Small intestine (tissue), 7 donors: ENCODE measurements at regions not wholly inside any gene's neighbourhood (a gene's known extent, or its start where the extent isn't known, plus 50 kb on each side); places are given as distances from the start of the nearest gene placed in this dataset.

Source experiments
- DNase-seq, 2 donors: peaks; one replicate each; pipeline versions ENCODE4 v3.0.0 to v3.0.0-alpha.2; 2013
- FAIRE-seq: peaks from 2 replicates; lab custom pipeline; 2012; peaks lifted over from hg19 to GRCh38; lab: Jason Lieb, UNC
- H3K27ac ChIP-seq, 3 donors: one replicate each; pipeline ENCODE4 v1.5.1; 2013; ENCODE audit warnings: low read length in 2 of 3, mild to moderate bottlenecking in 2 of 3, control low read depth in 1 of 3, inconsistent platforms in 1 of 3, low read depth in 1 of 3, moderate library complexity in 1 of 3
- H3K27me3 ChIP-seq, 3 donors: one replicate each; pipeline ENCODE4 v1.6.1; 2013; ENCODE audit warnings: low read length in 3 of 3, inconsistent platforms in 1 of 3; ENCODE audit not compliant: control insufficient read depth in 3 of 3, insufficient read depth in 3 of 3
- H3K36me3 ChIP-seq, 3 donors: one replicate each; pipeline ENCODE4 v1.6.1; 2013; ENCODE audit warnings: low read length in 3 of 3, inconsistent platforms in 1 of 3, low read depth in 1 of 3, mild to moderate bottlenecking in 1 of 3, moderate library complexity in 1 of 3; ENCODE audit not compliant: control insufficient read depth in 3 of 3, insufficient read depth in 2 of 3
- H3K4me1 ChIP-seq, 3 donors: one replicate each; pipeline ENCODE4 v1.6.1; 2013; ENCODE audit warnings: low read length in 2 of 3, inconsistent platforms in 1 of 3, low read depth in 1 of 3, mild to moderate bottlenecking in 1 of 3, moderate library complexity in 1 of 3; ENCODE audit not compliant: control insufficient read depth in 3 of 3, insufficient read depth in 2 of 3
- H3K4me3 ChIP-seq, 3 donors: one replicate each; pipeline ENCODE4 v1.5.1; 2013; ENCODE audit warnings: low read length in 3 of 3, control low read depth in 1 of 3, inconsistent platforms in 1 of 3, low read depth in 1 of 3, mild to moderate bottlenecking in 1 of 3, moderate library complexity in 1 of 3
- H3K9me3 ChIP-seq, 2 donors: one replicate each; pipeline ENCODE4 v1.6.1; 2013; ENCODE audit warnings: low read depth in 1 of 2, low read length in 1 of 2; ENCODE audit not compliant: control insufficient read depth in 2 of 2, insufficient read depth in 1 of 2
- WGBS, 3 donors: extraction: QIAGEN DNeasy Blood & Tissue Kit; methylation state at CpG; one replicate each; pipeline ENCODE4 v1.1.7; 2013; 5-methylcytosine and 5-hydroxymethylcytosine counted together
- donor health status: healthy with polysubstance abuse.
- donor health status: control.
- donor health status: control.
- donor health status: Bipolar disorder and iron deficiency.
- donor health status: healthy.

GRCh38 chr14:65303190-65303898 is 109.2 kb upstream of the FUT8 start:
- H3K27ac ChIP-seq: peak overlapping the region in 1 of 3 donors; percentile 81
- DNase-seq (peak in 1 of 2 donors; percentile 32), FAIRE-seq (no peak)
- H3K36me3 ChIP-seq: no peaks in the 10 kb centered on the region
- WGBS, 3 donors: 33 to 44% (median 36%) methylated on average over 8 of the region's 8 CpGs
- H3K9me3 ChIP-seq: no peaks in the 10 kb centered on the region
- H3K4me3 ChIP-seq: no peak overlapping the region
- no peaks in the 10 kb centered on the region for H3K27me3 ChIP-seq
- peaks cover 0 to 45% (median 14%) of the 10 kb centered on the region in 3 donors for H3K4me1 ChIP-seq

GRCh38 chr14:65303899-65304222 is 108.7 kb upstream of the FUT8 start:
- H3K4me1 ChIP-seq: peaks cover 0 to 43% (median 14%) of the 10 kb centered on the region in 3 donors
- peak overlapping the region in 1 of 3 donors; percentile 73 for H3K27ac ChIP-seq
- no peaks in the 10 kb centered on the region for H3K9me3 ChIP-seq
- 39 to 48% (median 40%) methylated on average over 6 of the region's 6 CpGs for WGBS, 3 donors
- no peaks in the 10 kb centered on the region for H3K27me3 ChIP-seq
- H3K4me3 ChIP-seq: no peak overlapping the region
- DNase-seq (peak in 1 of 2 donors; percentile 9), FAIRE-seq (no peak)
- no peaks in the 10 kb centered on the region for H3K36me3 ChIP-seq

GRCh38 chr14:65304239-65304638 is 108.3 kb upstream of the FUT8 start:
- Histone ChIP-seq H3K4me3 (no peak overlapping the region), H3K27ac (peak overlapping the region in 1 of 3 donors; percentile 73), H3K27me3 (no peaks in the 10 kb centered on the region), H3K9me3 (no peaks in the 10 kb centered on the region), H3K36me3 (no peaks in the 10 kb centered on the region), H3K4me1 (peaks cover 0 to 43% (median 13%) of the 10 kb centered on the region in 3 donors)
- DNase-seq: no peak
- 61 to 85% (median 70%) methylated on average over 4 of the region's 4 CpGs for WGBS, 3 donors
- no peak for FAIRE-seq

GRCh38 chr14:65304963-65305362 is 107.6 kb upstream of the FUT8 start:
- Histone ChIP-seq H3K27me3 (no peaks in the 10 kb centered on the region), H3K4me3 (no peak overlapping the region), H3K27ac (peak overlapping the region in 1 of 3 donors; percentile 0), H3K4me1 (peaks cover 0 to 39% (median 11%) of the 10 kb centered on the region in 3 donors), H3K36me3 (no peaks in the 10 kb centered on the region), H3K9me3 (no peaks in the 10 kb centered on the region)
- FAIRE-seq (no peak), DNase-seq (no peak)
- WGBS, 3 donors: 81 to 87% (median 86%) methylated on average over 2 of the region's 2 CpGs

- Histone ChIP-seq H3K9me3 (no peaks in the 10 kb centered on the region), H3K27ac (no peak overlapping the region), H3K4me3 (no peak overlapping the region), H3K4me1 (peaks cover 0 to 13% (median 3%) of the 10 kb centered on the region in 3 donors), H3K27me3 (no peaks in the 10 kb centered on the region), H3K36me3 (no peaks in the 10 kb centered on the region)
- DNase-seq: no peak
- FAIRE-seq: no peak
Measured at GRCh38 chr14:65308536-65308935, 104.0 kb upstream of the FUT8 start.

- FAIRE-seq (no peak), DNase-seq (no peak)
- Histone ChIP-seq H3K9me3 (no peaks in the 10 kb centered on the region), H3K36me3 (no peaks in the 10 kb centered on the region), H3K4me3 (no peak overlapping the region), H3K27ac (no peak overlapping the region), H3K4me1 (peaks cover 0 to 9% (median 3%) of the 10 kb centered on the region in 3 donors), H3K27me3 (no peaks in the 10 kb centered on the region)
- WGBS, 3 donors: 71 to 86% (median 77%) methylated on average over 2 of the region's 2 CpGs
Measured at GRCh38 chr14:65310568-65310967, 102.0 kb upstream of the FUT8 start.

- Histone ChIP-seq H3K27me3 (no peaks in the 10 kb centered on the region), H3K36me3 (no peaks in the 10 kb centered on the region), H3K9me3 (peaks cover 0 to 6% of the 10 kb centered on the region in 2 donors), H3K27ac (no peak overlapping the region), H3K4me1 (peaks cover 0 to 3% (median 0%) of the 10 kb centered on the region in 3 donors), H3K4me3 (no peak overlapping the region)
- DNase-seq: no peak
- WGBS, 3 donors: 60 to 71% (median 66%) methylated on average over 6 of the region's 6 CpGs
- FAIRE-seq: no peak
Measured at GRCh38 chr14:65312859-65313258, 99.7 kb upstream of the FUT8 start.

GRCh38 chr14:65318636-65319506 is 93.7 kb upstream of the FUT8 start:
- no peak for DNase-seq
- peaks cover 0 to 6% of the 10 kb centered on the region in 2 donors for H3K9me3 ChIP-seq
- H3K4me1 ChIP-seq: peaks cover 0 to 9% (median 0%) of the 10 kb centered on the region in 3 donors
- H3K4me3 ChIP-seq: no peak overlapping the region
- H3K36me3 ChIP-seq: no peaks in the 10 kb centered on the region
- H3K27me3 ChIP-seq: no peaks in the 10 kb centered on the region
- H3K27ac ChIP-seq: peak overlapping the region in 1 of 3 donors; percentile 30
- 74 to 80% (median 74%) methylated on average over 7 of the region's 7 CpGs for WGBS, 3 donors
- no peak for FAIRE-seq
